Hematopoietic multipotent progenitor cell treated with erythropoietin and hydrocortisone succinate and interleukin-3 and kit ligand, for 15 days (in vitro differentiated cells): ENCODE measurements at regions not wholly inside any gene's neighbourhood (a gene's known extent, or its start where the extent isn't known, plus 50 kb on each side); places are given as distances from the start of the nearest gene placed in this dataset.

Experiments used
- DNase-seq: peaks from one replicate; pipeline ENCODE4 v3.0.0-alpha.2; 2015; ENCODE audit warnings: low spot score

DNA sequence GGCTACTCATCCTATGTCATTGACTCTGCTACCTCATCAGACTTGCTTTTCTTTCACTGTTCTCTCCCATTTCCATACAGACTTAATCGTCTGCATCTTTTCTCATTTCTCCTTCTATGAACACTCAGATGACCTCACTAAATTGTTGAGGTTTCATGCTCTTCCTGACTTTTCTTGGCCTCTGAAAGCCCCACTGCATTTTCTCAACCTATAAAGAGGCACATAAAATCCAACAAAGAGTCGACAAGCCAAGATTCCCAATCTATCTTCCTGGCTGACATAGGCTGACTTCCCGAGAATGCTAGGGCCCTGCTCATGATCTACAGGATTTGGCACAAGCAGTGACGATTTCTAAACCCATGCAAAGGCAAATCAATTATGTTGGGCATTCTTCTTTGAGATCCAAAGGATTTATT is 280.8 kb upstream of the DPYD start:
- DNase-seq = no peak

DNA sequence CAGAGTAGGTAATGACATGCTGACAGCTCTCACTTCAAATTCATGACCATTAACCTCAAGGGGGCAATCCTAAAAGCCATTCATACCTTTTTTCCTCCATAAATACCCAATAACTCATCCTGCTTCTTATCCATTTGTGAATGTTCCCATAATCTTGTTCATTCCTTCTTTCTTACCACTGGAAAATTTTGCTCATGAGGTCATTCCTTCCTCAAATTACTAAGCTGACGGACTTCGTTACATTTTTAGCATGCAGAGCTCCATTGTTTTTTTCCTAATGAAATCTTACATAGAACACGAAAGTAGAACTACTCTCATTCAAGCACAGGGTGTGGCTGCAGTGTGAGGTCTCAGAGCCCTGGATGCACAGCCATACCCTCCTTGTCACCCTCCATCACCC is 276.5 kb upstream of the DPYD start:
- no peak for DNase-seq

DNA sequence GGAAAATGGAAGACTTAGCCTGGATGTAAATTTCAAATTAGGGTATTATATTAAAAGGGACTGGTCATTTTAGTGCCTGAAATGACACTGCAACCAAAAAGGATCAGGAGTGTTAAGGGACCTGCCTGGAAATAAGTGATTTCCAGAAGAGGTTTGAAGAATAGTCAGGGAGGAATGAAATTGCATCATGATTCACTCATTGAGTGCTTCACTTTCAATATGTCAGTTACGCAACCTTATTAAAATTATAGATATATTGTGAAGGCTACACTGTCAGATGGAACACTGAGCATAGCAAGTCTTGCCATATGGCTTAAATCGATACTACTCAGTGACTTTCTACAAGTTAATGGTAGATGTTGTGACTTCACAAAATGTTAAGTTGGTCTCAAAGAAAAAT is 275.2 kb upstream of the DPYD start:
- no peak for DNase-seq

DNA sequence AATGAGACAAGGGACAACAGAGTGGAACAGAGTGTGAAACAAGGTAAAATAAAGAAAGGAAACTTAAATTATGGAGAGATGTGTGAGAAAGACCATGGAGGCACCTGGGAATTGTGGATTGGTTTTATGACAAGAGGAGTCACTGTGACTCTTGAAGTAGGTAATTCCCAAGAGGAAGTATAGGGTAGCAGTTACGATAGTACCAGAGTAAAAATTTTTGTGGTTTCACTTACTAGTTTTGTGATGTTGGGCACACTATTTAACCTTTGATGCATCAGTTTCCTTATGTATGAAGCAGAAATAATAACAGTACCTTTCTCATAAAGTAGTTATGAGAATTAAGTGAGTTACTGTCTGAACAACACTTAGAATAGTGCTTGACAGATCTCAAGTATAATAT is 267.9 kb upstream of the DPYD start:
- DNase-seq = no peak

DNA sequence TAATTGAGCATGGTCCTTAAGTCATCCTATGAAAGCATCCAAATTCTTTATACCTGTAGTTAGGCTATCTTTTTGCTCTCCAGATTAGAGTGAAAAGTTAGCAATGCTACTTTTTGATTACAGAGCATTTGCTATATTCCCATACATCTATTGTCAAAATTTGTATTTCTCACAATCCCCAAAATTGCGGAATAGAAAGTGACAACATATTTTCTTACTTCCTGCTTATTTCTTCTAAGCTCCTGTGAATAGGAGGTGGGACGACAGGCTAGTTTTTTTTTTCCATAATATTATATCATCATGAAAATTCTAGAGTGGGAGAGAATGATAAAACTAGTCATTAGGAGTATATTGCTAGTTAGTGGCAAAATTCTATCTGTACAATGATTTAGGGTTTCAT is 264.0 kb upstream of the DPYD start:
- no peak for DNase-seq

DNA sequence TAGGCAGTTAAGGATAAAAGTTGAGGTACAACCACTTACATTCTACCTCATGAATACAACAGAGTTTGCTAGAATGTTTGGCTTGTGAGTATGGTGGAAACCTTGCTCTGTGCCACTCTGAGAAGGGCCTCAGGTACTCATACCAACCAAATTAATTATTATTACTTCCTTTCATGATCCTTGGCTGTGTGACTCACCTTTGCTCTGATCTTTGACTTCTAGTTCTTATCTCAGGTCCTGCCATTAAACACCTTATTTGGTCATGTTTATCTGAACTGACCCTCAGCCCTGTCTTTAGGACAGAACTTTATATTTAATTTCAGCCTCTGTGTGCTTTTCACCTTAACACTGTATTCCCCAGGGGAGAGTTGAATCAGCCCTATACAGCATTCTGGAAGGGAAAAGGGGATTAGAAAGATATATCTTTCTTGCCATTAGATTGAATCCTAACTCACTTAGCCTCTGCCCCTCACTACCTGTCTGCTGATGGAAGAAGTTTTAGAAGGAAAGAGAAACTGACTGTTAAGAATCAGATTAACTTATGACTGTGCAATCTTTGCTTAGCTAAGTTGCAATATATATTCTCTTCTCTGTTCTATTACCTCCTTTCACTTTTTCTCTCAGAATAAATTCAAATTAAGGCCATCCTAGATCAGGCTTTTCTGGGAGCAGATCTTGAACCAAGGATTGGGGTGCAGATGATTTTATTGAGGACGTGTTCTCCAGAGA is 260.4 kb upstream of the DPYD start:
- DNase-seq = no peak

DNA sequence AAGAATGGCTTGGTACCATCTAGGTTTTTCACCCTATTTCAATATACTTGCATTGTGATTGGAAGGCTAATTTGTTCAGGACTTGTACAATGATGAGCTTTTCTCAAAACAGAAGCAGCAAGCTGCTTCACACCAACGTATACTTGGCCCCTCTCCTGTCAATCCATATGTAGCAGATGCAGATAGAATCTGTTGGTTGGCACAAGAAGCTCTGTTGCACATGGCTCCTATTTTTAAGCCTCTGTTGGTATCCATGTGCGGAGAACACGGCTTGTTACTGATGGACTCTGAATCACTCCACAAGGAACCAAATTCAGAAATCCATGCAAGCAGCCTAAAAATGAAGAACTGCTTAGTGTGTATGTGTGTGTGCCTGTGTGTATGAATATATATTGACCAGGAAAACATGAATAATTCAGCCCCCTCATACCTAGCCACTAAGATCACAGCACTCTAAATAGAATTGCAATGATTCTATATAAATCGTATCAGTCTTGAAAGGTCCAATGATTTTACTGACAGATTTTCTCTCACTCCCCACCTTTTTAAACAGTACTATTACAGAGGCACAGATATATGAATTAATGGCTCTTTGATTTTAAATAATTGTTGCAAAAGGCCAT is 258.4 kb upstream of the DPYD start:
- DNase-seq = no peak

DNA sequence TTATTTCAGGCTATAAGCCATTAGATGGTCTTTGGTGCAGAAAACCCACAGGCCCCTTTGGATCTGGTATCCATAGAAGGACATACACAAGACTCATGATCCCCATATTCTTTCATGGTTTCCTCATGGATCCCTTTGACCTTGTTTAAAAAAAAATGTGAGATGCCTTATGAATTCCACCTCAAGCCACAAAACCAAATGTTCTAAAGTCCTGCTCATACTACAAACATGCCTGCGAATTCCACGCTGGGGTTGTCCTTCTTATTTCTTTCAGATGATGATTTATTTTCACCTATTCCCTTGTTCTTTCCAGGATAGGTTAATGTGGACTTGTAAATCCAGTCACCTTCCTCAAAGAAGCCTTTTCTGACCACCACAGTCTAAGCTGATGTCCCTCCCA is 256.9 kb upstream of the DPYD start:
- DNase-seq = no peak

DNA sequence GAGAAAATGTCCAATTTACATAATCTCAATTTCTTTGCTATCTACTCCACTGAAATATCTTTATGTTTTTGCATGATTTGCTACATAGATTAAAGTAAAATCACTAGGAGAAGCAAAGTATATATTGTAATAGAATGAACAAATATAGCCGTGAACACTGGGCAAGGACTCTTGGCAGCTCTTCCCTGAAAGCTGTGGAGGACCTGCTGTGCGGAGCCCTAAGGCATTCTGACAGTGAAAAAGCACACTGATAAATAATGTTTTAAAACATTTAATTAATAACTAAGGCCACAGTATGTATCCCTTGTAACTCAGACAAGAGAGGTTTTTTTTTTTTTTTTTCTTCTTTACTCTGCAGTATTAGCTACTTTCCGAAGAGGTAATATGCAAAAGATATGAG is 256.1 kb upstream of the DPYD start:
- no peak for DNase-seq

DNA sequence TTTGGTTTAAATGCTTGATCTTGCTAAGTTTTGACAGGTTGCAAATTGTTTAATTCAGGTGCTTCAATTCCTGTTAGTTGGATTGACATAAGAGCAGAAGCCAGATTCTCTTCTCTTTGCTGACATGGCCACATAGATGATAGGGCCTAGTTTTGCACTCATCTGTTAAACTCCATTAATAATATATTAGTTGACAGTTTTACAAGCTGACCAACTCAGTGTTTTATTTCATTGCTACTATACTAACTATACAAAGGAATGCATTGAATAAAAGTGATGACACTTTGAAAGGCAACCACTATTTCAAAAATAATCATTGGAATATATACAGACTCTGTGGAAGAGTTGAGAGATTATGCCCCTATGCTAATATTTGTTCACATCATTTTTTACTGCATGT is 255.6 kb upstream of the DPYD start:
- no peak for DNase-seq

DNA sequence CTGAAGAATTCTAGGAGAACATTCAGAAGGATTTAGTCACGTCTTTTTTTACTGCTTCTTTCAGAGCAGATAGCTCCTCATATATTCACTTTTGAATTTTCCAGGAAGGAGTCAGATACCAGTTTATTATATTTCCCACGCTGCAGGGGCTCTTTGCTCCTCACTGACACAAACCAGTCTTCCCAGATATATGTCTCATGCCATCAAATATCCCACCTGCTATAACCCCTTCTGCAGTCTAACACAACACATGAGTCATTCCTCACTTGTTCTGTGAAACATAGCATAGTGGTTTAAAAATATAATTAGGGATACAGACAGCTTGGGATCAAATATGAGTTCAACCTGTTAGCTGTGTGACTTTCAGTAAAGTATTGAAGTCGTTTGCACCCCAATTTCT is 251.7 kb upstream of the DPYD start:
- no peak for DNase-seq

DNA sequence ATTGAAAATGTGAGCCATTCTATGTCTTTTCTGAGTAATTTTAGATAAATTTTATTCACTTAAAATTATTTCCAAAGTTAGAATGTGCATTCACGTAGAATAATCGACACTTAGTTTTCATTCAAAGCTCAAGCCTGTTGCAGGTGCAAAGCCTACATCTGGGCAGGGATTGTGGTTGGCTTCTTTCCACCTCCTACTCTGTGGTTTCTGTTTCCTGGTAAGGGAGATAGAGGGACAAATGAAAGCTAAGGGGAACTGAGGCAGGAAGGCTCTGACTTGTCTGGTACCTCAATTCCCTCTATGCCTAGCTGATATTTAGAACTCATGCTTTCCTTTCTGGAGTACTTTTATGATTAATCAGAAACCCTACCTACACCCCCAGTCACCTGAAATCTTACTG is 251.2 kb upstream of the DPYD start:
- DNase-seq = no peak

DNA sequence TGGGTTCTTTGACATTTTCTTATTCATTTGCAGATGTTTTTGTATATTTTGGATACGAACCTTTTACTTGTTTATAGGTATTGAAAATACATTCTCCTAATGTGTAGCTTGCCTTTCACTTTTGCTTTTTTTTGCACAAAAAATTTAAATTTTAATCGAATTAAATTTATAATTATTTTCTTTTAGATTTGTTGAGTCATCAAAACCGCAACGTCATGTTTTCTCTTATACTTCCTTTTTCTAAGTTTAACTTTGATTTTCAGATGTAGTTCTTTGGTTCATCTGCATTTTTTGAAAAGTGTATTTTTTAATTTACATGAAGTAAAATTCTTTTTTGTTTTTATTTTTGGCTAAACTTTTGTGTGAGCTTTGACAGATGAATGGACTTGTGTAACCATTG is 243.7 kb upstream of the DPYD start:
- no peak for DNase-seq

DNA sequence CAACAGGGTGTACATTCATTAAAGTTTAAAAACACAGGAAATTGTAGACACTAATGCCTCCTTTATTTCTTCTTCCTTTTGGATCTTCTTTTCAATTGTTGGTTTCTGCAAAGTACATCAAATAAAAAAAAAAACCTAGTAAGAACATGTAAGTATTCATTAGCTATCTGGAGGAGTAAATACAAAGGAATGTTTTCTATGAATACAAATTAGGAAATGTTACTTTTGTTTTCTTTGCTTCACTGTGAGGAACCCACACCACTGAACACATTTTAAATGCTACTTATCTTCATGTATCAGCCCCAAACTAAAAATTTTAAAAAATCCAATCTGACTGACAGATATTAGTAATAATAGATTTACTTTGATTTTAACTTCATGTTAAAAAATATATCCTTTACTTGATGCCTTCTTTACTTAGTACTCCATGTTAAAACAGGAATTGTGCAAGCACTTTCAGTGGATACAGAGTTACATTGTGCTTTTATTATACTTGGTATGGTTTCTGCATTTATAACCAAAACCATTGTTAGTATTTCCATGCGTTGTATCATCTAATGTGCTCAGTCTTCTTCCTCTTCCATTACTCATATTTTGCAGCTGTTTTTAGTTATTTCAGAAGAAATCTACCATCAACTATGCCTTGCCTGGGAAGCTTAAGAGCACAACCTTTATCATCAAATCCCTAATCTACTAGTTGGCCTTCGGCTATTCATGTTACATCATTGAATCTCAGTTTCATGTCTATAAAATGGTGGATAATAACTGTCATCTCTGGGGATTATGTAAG is 236.9 kb upstream of the DPYD start:
- DNase-seq = no peak

DNA sequence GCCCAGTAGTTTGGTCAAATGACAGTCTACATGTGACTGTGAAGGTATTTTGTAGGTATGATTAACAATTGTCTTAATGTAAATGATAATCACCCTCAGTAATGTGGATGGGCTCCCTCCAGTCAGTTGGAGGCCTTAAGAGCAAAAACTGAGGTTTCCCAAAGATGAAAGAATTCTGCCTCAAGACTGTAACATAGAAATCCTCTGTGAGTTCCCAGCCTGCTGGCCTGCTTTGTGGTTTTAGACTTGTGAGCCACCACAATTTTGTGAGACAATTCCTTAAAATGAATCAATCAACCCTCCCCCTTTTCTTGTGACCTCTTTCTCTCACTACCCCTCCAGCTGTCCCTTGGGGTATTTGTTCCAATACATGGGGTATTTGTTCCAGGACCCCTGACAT is 226.4 kb upstream of the DPYD start:
- no peak for DNase-seq

DNA sequence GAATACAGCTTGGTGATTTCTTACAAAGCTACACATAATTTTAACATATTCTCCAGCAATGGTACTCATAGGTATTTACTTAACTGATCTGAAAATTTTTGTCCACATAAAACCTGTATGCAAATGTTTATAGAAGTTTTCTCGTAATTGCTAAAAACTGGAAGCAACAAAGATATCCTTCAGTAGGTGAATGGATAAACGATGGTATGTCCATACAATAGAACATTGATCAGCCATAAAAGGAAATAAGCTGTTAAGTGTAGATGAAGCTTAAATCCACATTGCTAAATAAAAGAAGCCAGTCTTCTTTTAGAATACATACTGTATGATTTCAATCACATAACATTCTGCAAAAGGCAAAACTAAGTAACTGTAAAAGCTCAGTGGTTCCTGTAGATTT is 224.8 kb upstream of the DPYD start:
- no peak for DNase-seq

DNA sequence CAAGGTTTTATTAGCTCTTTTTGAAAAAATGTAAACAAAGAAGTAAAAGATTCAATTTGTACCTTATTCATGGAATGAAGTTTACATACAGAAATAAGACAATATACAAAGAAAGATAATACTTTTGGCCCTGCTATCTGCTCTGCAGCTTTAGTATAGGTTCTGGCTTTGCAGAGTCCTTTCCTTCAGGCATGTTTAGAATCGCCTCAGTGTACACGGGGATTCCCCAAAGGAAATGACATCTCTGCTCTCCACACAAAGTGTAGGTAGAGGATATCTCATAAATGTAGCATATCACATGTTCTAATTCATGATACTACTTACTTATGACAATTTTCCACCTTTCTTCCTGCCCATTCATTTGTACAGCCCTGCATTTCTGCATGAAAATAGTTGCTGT is 222.6 kb upstream of the DPYD start:
- no peak for DNase-seq

DNA sequence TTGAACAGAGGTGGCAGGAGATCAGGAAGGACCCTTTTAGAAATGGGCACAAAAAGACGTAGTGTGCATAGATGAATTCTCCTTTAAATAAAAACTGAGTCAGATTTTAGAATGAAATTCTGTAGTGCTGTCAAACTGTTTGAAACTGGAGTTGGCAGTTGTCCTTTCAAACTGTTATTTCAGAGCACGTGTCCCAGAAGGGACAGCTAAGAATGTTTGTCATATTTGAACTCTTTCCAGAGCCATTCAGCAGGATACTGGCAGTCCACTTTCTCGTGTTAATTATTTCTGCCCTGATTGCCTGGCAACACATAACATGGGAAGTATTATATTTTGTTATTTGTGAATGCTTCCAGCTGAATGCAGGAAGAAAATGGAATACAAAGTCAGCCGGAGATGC is 212.3 kb upstream of the DPYD start:
- DNase-seq = no peak

DNA sequence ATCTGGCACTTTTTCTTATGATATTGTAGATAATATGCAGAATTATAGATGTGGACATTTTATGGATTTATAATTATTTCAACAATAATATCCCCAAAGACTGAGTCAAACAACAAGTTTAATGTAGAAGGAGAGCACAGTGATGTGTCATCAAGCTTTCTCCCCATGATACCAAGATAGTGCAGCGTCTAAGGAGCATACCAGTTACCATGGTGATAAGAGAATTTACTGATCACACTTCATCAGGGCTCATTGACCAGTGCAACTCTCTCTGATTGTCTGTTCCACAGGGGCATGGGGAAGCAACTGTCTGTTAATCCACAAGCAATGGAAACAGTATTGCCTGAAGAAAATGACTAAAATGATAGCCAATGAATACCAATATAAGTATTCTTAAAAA is 209.6 kb upstream of the DPYD start:
- no peak for DNase-seq

DNA sequence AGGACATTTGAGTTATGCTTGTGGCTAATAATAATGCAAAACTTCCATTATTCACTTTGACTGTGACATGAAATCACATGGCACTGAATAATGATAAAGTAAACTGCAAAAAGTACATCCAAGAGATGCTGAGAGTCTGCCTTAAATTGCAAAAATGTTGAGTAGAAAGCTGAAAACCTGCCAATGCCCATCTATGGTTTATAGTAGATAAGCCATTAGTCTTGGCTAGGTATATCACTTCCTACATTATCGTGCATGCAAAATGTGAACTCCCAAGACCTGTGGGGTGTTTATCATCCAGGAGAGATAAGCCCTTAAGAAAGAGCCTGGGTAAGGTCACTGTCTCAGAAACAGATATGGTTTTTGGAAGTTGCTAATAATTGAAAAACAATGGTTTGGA is 208.7 kb upstream of the DPYD start:
- DNase-seq = no peak

DNA sequence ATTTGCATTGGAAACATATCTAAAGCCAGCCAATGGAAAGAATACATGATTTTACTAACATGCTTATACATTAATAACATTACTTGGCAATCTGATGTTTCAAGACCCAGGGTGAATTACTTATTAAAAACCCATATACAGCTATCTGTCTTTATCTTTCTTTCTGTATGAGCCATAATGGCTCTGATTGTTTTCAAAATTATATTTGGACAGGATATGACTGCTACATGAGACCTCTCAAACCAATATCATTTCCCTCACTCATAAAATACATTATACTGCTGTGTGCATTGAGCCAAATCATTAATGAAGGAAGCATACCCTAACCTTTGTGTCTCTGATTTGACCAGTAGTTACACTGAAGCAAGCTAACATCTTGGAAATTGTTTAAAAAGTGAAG is 205.9 kb upstream of the DPYD start:
- no peak for DNase-seq

DNA sequence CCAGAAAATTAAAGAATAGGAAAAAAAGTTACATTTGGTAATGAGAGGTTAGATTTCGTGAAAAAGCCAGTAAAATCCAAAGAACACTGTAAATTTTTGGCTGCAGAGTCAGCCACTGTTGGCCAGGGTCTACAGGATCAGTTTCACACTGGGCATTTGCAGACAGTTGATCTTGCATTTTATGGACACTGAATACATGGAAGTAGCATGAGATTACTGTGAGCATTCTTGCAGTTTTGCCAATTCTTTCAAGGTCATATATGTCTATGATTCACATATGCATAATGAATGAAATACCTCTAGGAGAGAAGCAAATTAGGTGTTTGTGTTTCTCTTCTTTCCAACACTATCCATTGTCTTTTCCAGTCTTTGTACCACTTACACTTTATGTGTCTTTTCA is 200.8 kb upstream of the DPYD start:
- DNase-seq = no peak

DNA sequence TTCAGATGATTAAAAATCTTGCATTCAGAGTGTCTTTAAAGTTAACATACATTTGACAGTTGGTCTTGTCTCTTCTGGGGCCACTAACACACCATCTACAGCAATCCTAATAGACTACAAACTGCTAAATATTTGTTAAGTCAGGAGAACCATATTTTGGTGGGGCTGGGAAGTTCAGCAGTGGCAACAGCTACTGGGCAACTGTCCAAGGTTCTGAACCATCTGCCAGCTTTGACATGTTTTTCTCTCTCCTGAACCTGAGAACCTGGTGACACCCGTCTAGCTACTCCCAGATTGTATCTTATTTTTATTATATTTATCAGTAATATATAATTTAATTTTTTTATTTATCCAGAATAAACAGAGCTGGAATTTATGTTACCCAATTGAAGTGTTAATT is 199.0 kb upstream of the DPYD start:
- DNase-seq = no peak

DNA sequence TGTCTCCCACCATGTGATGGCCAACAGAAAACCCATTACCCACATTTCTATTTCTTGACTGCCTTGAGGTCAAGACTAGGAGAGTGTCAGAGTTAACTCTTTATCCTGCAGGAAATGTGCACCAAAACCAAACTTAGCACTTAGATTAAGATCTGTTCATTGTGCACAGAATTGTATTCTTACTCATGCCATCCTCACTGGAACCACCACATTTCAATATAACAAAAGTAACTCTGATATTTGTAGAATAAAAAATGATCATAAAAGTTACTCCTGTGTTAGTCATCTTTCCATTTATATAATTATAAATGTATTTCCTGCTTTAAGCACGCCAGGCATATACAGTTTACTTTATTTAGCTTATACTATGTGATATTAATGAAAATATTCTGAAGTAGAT is 193.0 kb upstream of the DPYD start:
- DNase-seq = no peak
